Limb (tissue), 2 donors: ENCODE measurements at regions not wholly inside any gene's neighbourhood (a gene's known extent, or its start where the extent isn't known, plus 50 kb on each side); places are given as distances from the start of the nearest gene placed in this dataset.

Experiments used
- DNase-seq, 2 donors: peaks; one replicate each; pipeline ENCODE4 v3.0.0-alpha.2; 2016; ENCODE audit errors: extremely low spot score in 2 of 2

GRCh38 chr5:106907979-106908378 lies 762.8 kb downstream of the EFNA5 start:
- no peak for DNase-seq

GRCh38 chr5:106906199-106906598 lies 764.5 kb downstream of the EFNA5 start:
- DNase-seq, result no peak

- no peak for DNase-seq
Observed at GRCh38 chr5:106894964-106895363, 775.8 kb downstream of the EFNA5 start.

- DNase-seq, result no peak
Observed at GRCh38 chr5:106882035-106882434, 788.7 kb downstream of the EFNA5 start.

- DNase-seq, result no peak
Observed at GRCh38 chr5:106880656-106881055, 790.1 kb downstream of the EFNA5 start.

GRCh38 chr5:106877881-106878280 lies 792.9 kb downstream of the EFNA5 start:
- no peak for DNase-seq

GRCh38 chr5:106876665-106877194 lies 794.0 kb downstream of the EFNA5 start:
- no peak for DNase-seq

- no peak for DNase-seq
Observed at GRCh38 chr5:106876298-106876622, 794.5 kb downstream of the EFNA5 start.

- DNase-seq, result no peak
Observed at GRCh38 chr5:106875591-106876297, 795.0 kb downstream of the EFNA5 start.

GRCh38 chr5:106874974-106875373 lies 795.8 kb downstream of the EFNA5 start:
- no peak for DNase-seq

GRCh38 chr5:106874531-106874930 lies 796.2 kb downstream of the EFNA5 start:
- no peak for DNase-seq

GRCh38 chr5:106873568-106873967 lies 797.2 kb downstream of the EFNA5 start:
- DNase-seq, result no peak

- no peak for DNase-seq
Observed at GRCh38 chr5:106865279-106865678, 805.5 kb downstream of the EFNA5 start.

- DNase-seq, result no peak
Observed at GRCh38 chr5:106862450-106863193, 808.1 kb downstream of the EFNA5 start.

GRCh38 chr5:106860398-106861044 lies 810.2 kb downstream of the EFNA5 start:
- DNase-seq, result no peak

GRCh38 chr5:106858616-106859015 lies 812.1 kb downstream of the EFNA5 start:
- DNase-seq, result no peak

GRCh38 chr5:106854922-106855321 lies 815.8 kb downstream of the EFNA5 start:
- DNase-seq, result no peak

GRCh38 chr5:106854105-106854687 lies 816.5 kb downstream of the EFNA5 start:
- DNase-seq, result peak in 1 of 2 donors; percentile 7

GRCh38 chr5:106853266-106853665 lies 817.5 kb downstream of the EFNA5 start:
- no peak for DNase-seq

- DNase-seq, result no peak
Observed at GRCh38 chr5:106849266-106849665, 821.5 kb downstream of the EFNA5 start.

- DNase-seq, result no peak
Observed at GRCh38 chr5:106843812-106844416, 826.8 kb downstream of the EFNA5 start.

GRCh38 chr5:106833517-106833916 lies 837.2 kb downstream of the EFNA5 start:
- no peak for DNase-seq
